Bone marrow (tissue), 2 donors: ENCODE measurements at regions not wholly inside any gene's neighbourhood (a gene's known extent, or its start where the extent isn't known, plus 50 kb on each side); places are given as distances from the start of the nearest gene placed in this dataset.
A peak's percentile ranks its signal among the peaks of the same experiment; 100 is the strongest.

Source experiments
- DNase-seq, 2 donors: peaks; one replicate each; lab custom pipeline; 2025; lab: John Stamatoyannopoulos, UW

- DNase-seq: no peak
Observed at GRCh38 chr1:190540366-190540765, 62.7 kb upstream of the BRINP3 start.

- DNase-seq: no peak
Observed at GRCh38 chr1:190551638-190552037, 74.0 kb upstream of the BRINP3 start.

- DNase-seq: no peak
Observed at GRCh38 chr1:190560161-190560681, 82.6 kb upstream of the BRINP3 start.

- DNase-seq: no peak
Observed at GRCh38 chr1:190563230-190563629, 85.6 kb upstream of the BRINP3 start.

- no peak for DNase-seq
Observed at GRCh38 chr1:190564117-190564516, 86.5 kb upstream of the BRINP3 start.

- no peak for DNase-seq
Observed at GRCh38 chr1:190578017-190578416, 100.4 kb upstream of the BRINP3 start.

GRCh38 chr1:190578526-190578925 is 100.9 kb upstream of the BRINP3 start:
- no peak for DNase-seq

- DNase-seq: peak in 1 of 2 donors; percentile 4
Observed at GRCh38 chr1:190579552-190580193, 102.0 kb upstream of the BRINP3 start.

GRCh38 chr1:190583862-190584261 is 106.2 kb upstream of the BRINP3 start:
- DNase-seq: no peak

GRCh38 chr1:190588424-190588823 is 110.8 kb upstream of the BRINP3 start:
- no peak for DNase-seq

GRCh38 chr1:190595438-190595837 is 117.8 kb upstream of the BRINP3 start:
- no peak for DNase-seq

GRCh38 chr1:190597294-190597693 is 119.6 kb upstream of the BRINP3 start:
- DNase-seq: no peak

GRCh38 chr1:190599670-190600069 is 122.0 kb upstream of the BRINP3 start:
- DNase-seq: no peak

GRCh38 chr1:190602325-190602724 is 124.7 kb upstream of the BRINP3 start:
- DNase-seq: no peak

- DNase-seq: no peak
Observed at GRCh38 chr1:190608282-190608681, 130.6 kb upstream of the BRINP3 start.

GRCh38 chr1:190615818-190616217 is 138.2 kb upstream of the BRINP3 start:
- DNase-seq: no peak

GRCh38 chr1:190616235-190616634 is 138.6 kb upstream of the BRINP3 start:
- DNase-seq: no peak

GRCh38 chr1:190619724-190620123 is 142.1 kb upstream of the BRINP3 start:
- no peak for DNase-seq

GRCh38 chr1:190633488-190633887 is 155.8 kb upstream of the BRINP3 start:
- no peak for DNase-seq

- no peak for DNase-seq
Observed at GRCh38 chr1:190634134-190634533, 156.5 kb upstream of the BRINP3 start.

GRCh38 chr1:190649553-190649952 is 171.9 kb upstream of the BRINP3 start:
- no peak for DNase-seq

- no peak for DNase-seq
Observed at GRCh38 chr1:190658907-190659306, 181.2 kb upstream of the BRINP3 start.

GRCh38 chr1:190663962-190664361 is 186.3 kb upstream of the BRINP3 start:
- no peak for DNase-seq

- no peak for DNase-seq
Observed at GRCh38 chr1:190665045-190665444, 187.4 kb upstream of the BRINP3 start.
